GM13976 (cell line): ENCODE measurements at regions not wholly inside any gene's neighbourhood (a gene's known extent, or its start where the extent isn't known, plus 50 kb on each side); places are given as distances from the start of the nearest gene placed in this dataset.

Source experiments
- DNase-seq: peaks from one replicate; pipeline ENCODE4 v3.0.0; 2012; ENCODE audit warnings: low spot score
- in situ Hi-C: fragments of 300-500 bp; cut with MboI; formaldehyde crosslinking; loops from one replicate; pipeline ENCODE4 v1.12.0; 2022; ENCODE audit warnings: low sequenced_read_pairs, mixed read lengths, inconsistent platforms; ENCODE audit not compliant: unreplicated experiment
- TF ChIP-seq, protein P1 (sequence below): IDR thresholded peaks from 2 replicates; pipeline ENCODE4 v1.5.1; 2012; ENCODE audit warnings: borderline replicate concordance, mild to moderate bottlenecking; ENCODE audit not compliant: insufficient read depth; ENCODE audit errors: extremely low read depth, missing control alignments, control extremely low read depth

DNA sequence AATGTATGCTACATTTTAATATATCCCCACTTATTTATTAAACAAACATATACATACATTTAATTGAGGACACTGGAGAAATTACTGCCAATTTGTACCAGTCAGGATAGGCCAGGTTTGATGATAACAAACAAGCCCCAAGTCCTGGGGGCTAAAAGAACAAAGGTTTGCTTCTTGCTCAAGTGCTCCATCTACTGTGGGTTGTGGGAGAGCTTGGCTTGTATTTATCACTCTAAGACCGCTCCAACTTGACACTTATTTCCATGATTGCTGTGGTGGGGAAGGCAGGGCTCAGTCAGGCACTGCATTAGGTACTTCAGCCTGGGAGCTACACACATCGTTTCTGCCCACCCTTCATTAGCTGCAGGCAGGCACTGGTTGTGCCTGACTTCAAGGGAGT lies 136.6 kb upstream of the ZNF32 start:
- TF ChIP-seq, protein P1, sequence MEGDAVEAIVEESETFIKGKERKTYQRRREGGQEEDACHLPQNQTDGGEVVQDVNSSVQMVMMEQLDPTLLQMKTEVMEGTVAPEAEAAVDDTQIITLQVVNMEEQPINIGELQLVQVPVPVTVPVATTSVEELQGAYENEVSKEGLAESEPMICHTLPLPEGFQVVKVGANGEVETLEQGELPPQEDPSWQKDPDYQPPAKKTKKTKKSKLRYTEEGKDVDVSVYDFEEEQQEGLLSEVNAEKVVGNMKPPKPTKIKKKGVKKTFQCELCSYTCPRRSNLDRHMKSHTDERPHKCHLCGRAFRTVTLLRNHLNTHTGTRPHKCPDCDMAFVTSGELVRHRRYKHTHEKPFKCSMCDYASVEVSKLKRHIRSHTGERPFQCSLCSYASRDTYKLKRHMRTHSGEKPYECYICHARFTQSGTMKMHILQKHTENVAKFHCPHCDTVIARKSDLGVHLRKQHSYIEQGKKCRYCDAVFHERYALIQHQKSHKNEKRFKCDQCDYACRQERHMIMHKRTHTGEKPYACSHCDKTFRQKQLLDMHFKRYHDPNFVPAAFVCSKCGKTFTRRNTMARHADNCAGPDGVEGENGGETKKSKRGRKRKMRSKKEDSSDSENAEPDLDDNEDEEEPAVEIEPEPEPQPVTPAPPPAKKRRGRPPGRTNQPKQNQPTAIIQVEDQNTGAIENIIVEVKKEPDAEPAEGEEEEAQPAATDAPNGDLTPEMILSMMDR = no peak
- no peak for DNase-seq
- in situ Hi-C loops = no loop called here

DNA sequence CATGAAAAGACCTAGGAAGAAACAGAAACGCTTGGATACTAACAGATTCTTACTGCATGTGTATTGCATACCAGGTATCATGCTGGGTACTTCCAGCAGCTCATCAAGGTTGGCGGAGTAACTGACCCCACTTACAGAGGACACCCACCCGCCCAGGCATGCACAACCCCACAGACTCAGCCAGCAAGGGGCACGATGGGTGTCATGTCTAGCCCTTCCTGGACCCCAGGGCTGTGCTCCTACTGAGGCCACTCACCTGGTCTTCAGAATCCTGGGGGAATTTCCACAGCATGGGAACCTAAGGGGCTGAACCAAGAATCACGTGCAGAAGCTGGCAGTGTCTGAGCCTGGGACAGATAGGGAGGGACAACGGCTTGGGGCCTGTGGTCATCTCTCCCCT lies 134.1 kb upstream of the ZNF32 start:
- in situ Hi-C loops = no loop called here
- TF ChIP-seq, protein P1 = no peak
- DNase-seq = no peak

DNA sequence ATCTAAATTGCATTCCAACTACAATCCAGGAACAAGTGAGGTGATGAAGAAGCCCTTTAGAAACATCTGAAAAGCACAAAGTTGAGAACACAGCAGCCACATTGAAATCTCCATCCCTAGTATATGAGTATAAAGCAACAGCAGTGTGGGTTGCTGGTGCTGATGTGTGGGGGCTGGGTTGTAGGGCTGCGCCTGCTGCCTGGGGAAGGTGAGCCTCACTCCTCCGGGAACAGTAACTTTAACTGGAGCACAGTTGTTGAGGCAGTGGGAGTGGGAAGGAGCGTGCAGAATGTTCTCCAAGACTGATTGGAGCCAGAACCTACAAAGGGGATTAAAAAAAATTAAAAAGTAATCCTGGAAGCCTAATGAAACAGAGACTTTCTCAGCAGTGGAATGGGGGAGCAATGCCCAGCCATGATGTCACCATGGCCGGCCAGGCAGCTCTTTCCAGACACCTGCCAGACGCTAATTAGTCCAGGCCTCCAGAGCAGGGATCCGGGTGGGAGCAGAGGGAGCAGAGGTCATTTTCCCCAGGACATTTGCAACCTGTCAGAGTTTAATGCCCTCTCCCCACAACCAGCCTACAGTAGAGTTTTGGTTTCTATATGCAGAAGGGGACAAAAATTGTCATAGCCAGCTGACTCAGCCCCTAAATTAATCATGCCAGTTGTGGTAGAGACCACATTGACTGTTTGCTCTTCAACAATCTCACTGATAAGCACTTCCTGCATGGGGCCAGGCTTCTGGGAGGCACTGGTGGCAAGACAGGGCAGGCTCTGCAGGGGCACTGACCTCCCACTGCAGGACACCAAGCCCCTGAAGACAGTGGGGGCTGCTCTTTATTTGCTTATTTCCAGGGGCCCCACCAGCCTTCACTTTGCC lies 133.0 kb upstream of the ZNF32 start:
- TF ChIP-seq, protein P1 = no peak
- DNase-seq = no peak
- in situ Hi-C loops = no loop called here

DNA sequence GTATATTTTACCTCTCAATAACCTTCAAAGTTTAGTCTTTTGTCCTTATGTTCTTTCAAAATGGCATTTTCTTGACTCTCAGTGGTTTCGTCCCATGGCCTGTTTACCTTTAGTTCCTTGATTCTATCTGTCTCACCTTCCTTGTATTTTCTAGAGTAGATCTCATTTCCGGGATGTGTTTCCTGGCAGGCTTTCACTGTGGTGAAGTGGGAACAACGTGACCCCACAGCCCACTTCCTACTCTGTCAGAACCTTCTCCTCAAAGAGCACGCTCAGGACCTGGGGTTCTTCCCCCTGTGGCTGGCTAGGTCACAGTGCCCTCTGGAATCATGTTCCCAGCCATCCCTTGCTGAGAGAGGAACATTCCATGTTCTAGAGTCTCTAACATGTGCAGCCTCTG lies 129.9 kb upstream of the ZNF32 start:
- TF ChIP-seq, protein P1 = no peak
- DNase-seq = no peak
- in situ Hi-C loops = no loop called here

DNA sequence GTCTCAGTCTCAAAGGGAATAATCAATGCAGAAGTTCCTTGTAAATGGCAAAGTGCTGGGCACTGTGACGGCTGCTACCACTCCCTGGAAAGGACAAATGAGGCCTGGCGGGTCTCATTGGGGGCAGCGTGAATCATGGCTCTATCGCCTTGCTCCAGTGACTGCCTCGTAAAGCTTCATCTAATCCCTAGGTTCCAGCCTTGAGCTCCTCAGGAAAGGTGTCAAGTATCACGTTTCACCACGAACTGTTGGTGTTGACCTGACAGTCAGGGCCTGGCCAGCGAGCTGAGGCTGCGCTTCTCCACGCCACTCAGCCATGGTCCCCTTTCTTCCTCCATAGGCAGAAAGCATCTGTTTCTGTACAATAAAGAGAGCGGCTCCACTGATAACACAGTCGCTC lies 126.7 kb upstream of the ZNF32 start:
- DNase-seq = no peak
- in situ Hi-C loops = no loop called here
- TF ChIP-seq, protein P1 = no peak

DNA sequence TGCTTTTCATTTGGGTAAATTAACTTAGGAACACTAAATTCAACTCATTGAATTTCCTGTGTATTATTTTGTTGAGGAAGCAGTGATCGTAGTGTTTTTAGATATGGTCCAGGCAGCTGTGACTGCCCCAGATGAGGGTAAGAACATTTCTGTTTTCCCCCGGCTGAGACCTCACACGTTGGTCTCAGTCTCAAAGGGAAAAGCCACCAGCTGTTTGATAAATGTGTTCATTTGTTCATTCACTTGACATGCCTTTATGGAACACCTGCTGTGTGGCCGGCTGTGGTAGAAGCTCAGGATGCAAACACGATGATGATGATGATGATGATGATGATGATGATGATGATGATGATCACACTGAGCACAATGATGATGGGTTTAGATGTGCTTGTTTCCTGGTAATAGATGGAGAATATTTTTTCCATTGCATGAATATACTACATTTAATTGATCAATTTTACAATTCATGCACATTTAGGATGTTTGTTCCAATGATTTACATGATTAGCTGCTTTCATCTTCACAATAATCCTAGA lies 125.6 kb upstream of the ZNF32 start:
- TF ChIP-seq, protein P1 = no peak
- no peak for DNase-seq
- in situ Hi-C loops = no loop called here
